ENCODE measurements at regions not wholly inside any gene's neighbourhood (a gene's known extent, or its start where the extent isn't known, plus 50 kb on each side); places are given as distances from the start of the nearest gene placed in this dataset.

DNA sequence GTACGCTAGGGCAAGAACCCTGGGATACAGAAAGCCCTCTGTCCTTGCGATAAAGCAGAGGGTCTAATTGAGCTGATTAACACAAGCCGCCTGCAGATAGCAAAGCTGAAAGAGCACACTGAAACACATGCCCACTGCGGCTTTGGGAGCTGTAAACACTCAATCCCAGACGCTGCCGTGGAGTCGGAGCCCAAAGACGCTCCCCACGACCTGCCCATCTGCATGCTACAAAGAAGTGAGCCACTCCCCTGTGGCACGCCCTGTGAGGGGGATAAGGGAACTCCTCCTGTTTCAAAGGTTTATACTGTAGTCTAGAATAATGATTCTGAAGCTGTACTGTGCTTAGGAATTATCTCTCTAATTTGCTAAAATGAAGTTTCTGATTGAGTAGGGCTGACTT, 985.6 kb upstream of the GHITM start:
- no peaks in the 10 kb centered on the region for H3K36me3 ChIP-seq
- no peak for TF ChIP-seq POLR2A (IDR thresholded peaks at IDR 0.05)
- TF ChIP-seq, protein P1, sequence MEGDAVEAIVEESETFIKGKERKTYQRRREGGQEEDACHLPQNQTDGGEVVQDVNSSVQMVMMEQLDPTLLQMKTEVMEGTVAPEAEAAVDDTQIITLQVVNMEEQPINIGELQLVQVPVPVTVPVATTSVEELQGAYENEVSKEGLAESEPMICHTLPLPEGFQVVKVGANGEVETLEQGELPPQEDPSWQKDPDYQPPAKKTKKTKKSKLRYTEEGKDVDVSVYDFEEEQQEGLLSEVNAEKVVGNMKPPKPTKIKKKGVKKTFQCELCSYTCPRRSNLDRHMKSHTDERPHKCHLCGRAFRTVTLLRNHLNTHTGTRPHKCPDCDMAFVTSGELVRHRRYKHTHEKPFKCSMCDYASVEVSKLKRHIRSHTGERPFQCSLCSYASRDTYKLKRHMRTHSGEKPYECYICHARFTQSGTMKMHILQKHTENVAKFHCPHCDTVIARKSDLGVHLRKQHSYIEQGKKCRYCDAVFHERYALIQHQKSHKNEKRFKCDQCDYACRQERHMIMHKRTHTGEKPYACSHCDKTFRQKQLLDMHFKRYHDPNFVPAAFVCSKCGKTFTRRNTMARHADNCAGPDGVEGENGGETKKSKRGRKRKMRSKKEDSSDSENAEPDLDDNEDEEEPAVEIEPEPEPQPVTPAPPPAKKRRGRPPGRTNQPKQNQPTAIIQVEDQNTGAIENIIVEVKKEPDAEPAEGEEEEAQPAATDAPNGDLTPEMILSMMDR (IDR thresholded peaks at IDR 0.05), result no peak
- intact Hi-C loops (cut with DNase I; ENCODE audit: low total_unique reads), result no loop called here
- H3K4me1 ChIP-seq, result no peaks in the 10 kb centered on the region
- H3K9me3 ChIP-seq, result no peaks in the 10 kb centered on the region
- H3K27ac ChIP-seq, result no peak overlapping the region
- no peaks in the 10 kb centered on the region for H3K27me3 ChIP-seq
- H3K4me3 ChIP-seq, result no peak overlapping the region
- no peak for DNase-seq

- DNase-seq, result no peak
- intact Hi-C loops (cut with DNase I; ENCODE audit: low total_unique reads), result no loop called here
- Histone ChIP-seq H3K4me3 (no peak overlapping the region), H3K27ac (no peak overlapping the region), H3K4me1 (no peaks in the 10 kb centered on the region), H3K27me3 (no peaks in the 10 kb centered on the region), H3K36me3 (no peaks in the 10 kb centered on the region), H3K9me3 (no peaks in the 10 kb centered on the region)
- TF ChIP-seq POLR2A (IDR thresholded peaks at IDR 0.05), result no peak
- TF ChIP-seq, protein P1 (IDR thresholded peaks at IDR 0.05), result no peak
These were observed 975.2 kb upstream of the GHITM start for GRCh38 chr10:83164156-83164555.

DNA sequence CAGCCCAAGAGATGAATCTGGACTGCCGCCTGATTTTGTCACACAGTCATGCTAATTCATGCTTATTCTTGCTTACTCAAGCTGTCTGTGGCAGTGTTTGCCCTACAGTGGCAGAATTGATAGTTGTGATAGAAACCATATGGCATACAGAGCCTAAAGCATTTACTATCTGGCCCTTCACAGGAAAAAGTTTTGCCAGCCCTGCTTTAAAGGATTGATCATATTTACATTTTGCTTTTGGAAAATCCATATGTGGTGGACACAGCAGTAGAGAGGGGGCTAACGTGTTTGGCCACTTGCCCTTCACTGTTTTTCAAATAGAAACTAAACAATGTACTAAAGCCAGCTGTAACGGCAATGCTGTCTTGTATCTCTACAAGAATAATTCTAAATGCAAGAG, 974.0 kb upstream of the GHITM start:
- Histone ChIP-seq H3K9me3 (no peaks in the 10 kb centered on the region), H3K27ac (no peak overlapping the region), H3K4me1 (no peaks in the 10 kb centered on the region), H3K4me3 (no peak overlapping the region), H3K27me3 (no peaks in the 10 kb centered on the region), H3K36me3 (no peaks in the 10 kb centered on the region)
- intact Hi-C loops (cut with DNase I; ENCODE audit: low total_unique reads), result no loop called here
- TF ChIP-seq, protein P1 (IDR thresholded peaks at IDR 0.05), result no peak
- no peak for TF ChIP-seq POLR2A (IDR thresholded peaks at IDR 0.05)
- DNase-seq, result no peak

DNA sequence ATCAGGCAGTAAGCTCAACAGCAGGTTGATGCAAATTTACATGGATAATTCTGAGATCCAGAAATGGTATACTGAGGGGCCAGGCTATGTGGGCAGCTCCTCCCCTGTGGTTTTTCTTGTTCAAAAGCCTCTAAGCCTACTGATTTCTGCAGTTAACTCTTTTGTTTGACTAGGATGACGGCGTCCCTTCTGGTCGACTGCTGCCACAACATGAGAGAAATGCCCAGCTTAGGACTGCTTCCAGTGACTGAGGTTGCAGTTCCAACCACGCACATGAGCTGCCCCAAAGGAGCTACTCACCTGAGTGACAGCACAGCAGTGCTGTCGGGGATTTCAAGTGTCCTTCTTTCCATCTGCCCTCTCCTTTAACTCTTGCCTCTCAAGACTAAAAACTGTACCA, 973.0 kb upstream of the GHITM start:
- intact Hi-C loops (cut with DNase I; ENCODE audit: low total_unique reads), result no loop called here
- no peaks in the 10 kb centered on the region for H3K27me3 ChIP-seq
- DNase-seq, result no peak

GRCh38 chr10:83167081-83167480, 972.2 kb upstream of the GHITM start:
- Histone ChIP-seq H3K4me3 (no peak overlapping the region), H3K9me3 (no peaks in the 10 kb centered on the region), H3K27ac (no peak overlapping the region), H3K36me3 (no peaks in the 10 kb centered on the region), H3K4me1 (no peaks in the 10 kb centered on the region), H3K27me3 (no peaks in the 10 kb centered on the region)
- no peak for DNase-seq
- TF ChIP-seq, protein P1 (IDR thresholded peaks at IDR 0.05), result no peak
- no peak for TF ChIP-seq POLR2A (IDR thresholded peaks at IDR 0.05)
- intact Hi-C loops (cut with DNase I; ENCODE audit: low total_unique reads), result no loop called here

More for the DNA sequence above, 973.0 kb upstream of the GHITM start:
- Histone ChIP-seq H3K27ac (no peak overlapping the region), H3K4me1 (no peaks in the 10 kb centered on the region), H3K36me3 (no peaks in the 10 kb centered on the region), H3K9me3 (no peaks in the 10 kb centered on the region), H3K4me3 (no peak overlapping the region)
- TF ChIP-seq, protein P1 (IDR thresholded peaks at IDR 0.05), result no peak
- no peak for TF ChIP-seq POLR2A (IDR thresholded peaks at IDR 0.05)

Measured in uterus (tissue), 3 donors.